Tibial nerve (tissue), 4 donors: ENCODE measurements at regions not wholly inside any gene's neighbourhood (a gene's known extent, or its start where the extent isn't known, plus 50 kb on each side); places are given as distances from the start of the nearest gene placed in this dataset.

ENCODE experiments used
- DNase-seq, 2 donors: peaks; one replicate each; pipeline ENCODE4 v3.0.0-alpha.2; 2019; ENCODE audit warnings: low spot score in 2 of 2
- H3K27ac ChIP-seq, 4 donors: fragments of 200-600 bp; sonication (generic) in 3 of 4; one replicate each; pipeline ENCODE4 v1.5.1; 2017 to 2019; ENCODE audit warnings: mild to moderate bottlenecking in 1 of 4
- H3K27me3 ChIP-seq, 2 donors: fragments of 200-600 bp; sonication (generic) in 1 of 2; one replicate each; pipeline versions ENCODE4 v1.5.1 to v1.6.0; 2017 to 2019
- H3K36me3 ChIP-seq, 3 donors: fragments of 200-600 bp; sonication (generic); one replicate each; pipeline ENCODE4 v1.5.1; 2018 to 2019
- H3K4me1 ChIP-seq, 4 donors: fragments of 200-600 bp; sonication (generic) in 3 of 4; one replicate each; pipeline ENCODE4 v1.5.1; 2017 to 2019
- H3K4me3 ChIP-seq, 4 donors: fragments of 200-600 bp; sonication (generic) in 3 of 4; one replicate each; pipeline ENCODE4 v1.5.1; 2017 to 2019; ENCODE audit warnings: mild to moderate bottlenecking in 1 of 4, moderate library complexity in 1 of 4
- H3K9me3 ChIP-seq, 4 donors: fragments of 200-600 bp; sonication (generic) in 3 of 4; one replicate each; pipeline ENCODE4 v1.5.1; 2017 to 2019
- EP300 ChIP-seq, 2 donors: sonication (generic); formaldehyde crosslinking; IDR thresholded peaks; one replicate each; pipeline ENCODE4 v1.6.1; 2017; ENCODE audit warnings: antibody characterized with exemption in 2 of 2, mild to moderate bottlenecking in 1 of 2
- POLR2A ChIP-seq, 2 donors: fragments of 450-650 bp; IDR thresholded peaks; one replicate each; pipeline ENCODE4 v1.6.1; 2017; ENCODE audit warnings: antibody characterized with exemption in 2 of 2, mild to moderate bottlenecking in 2 of 2, moderate library complexity in 2 of 2
- WGBS, 2 donors: methylation state at CpG; one replicate each; pipeline ENCODE4 v1.1.5; 2018; 5-methylcytosine and 5-hydroxymethylcytosine counted together
- TF ChIP-seq, protein P1 (sequence below), 5 experiments: fragments of 200-600 bp in 3 of 5; fragments of 450-650 bp in 2 of 5; sonication (generic) in 3 of 5; IDR thresholded peaks; one replicate each; pipeline ENCODE4 v1.5.1; 2016 to 2019; ENCODE audit warnings: antibody characterized with exemption in 5 of 5, mild to moderate bottlenecking in 3 of 5, moderate library complexity in 2 of 5

DNA sequence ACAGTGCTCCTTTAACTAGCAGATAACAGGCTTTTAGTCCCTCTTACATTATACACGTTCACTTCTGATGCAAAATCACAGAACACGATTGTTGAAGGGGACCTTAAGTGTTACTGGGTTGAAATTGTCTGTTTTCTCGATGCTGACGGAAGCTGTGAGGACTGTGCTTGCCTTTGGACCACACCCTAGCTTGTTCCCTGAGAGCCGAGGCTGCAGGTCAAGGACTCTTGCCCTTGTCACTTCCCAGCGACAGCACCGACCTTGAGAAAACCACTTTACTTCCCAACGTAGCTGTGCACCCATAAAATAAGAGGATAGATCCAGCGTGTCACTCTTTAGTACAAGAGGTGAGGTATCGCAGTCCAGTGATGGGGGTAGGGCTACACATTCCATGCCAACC lies 701.0 kb downstream of the DCDC2C start:
- Histone ChIP-seq H3K36me3 (no peaks in the 10 kb centered on the region), H3K4me3 (no peak overlapping the region), H3K4me1 (no peaks in the 10 kb centered on the region), H3K27me3 (no peaks in the 10 kb centered on the region), H3K27ac (no peak overlapping the region), H3K9me3 (peaks cover 0 to 2% (median 0%) of the 10 kb centered on the region in 4 donors)
- WGBS, 2 donors: 57 to 61% methylated on average over 10 of the region's 10 CpGs
- TF ChIP-seq, protein P1, sequence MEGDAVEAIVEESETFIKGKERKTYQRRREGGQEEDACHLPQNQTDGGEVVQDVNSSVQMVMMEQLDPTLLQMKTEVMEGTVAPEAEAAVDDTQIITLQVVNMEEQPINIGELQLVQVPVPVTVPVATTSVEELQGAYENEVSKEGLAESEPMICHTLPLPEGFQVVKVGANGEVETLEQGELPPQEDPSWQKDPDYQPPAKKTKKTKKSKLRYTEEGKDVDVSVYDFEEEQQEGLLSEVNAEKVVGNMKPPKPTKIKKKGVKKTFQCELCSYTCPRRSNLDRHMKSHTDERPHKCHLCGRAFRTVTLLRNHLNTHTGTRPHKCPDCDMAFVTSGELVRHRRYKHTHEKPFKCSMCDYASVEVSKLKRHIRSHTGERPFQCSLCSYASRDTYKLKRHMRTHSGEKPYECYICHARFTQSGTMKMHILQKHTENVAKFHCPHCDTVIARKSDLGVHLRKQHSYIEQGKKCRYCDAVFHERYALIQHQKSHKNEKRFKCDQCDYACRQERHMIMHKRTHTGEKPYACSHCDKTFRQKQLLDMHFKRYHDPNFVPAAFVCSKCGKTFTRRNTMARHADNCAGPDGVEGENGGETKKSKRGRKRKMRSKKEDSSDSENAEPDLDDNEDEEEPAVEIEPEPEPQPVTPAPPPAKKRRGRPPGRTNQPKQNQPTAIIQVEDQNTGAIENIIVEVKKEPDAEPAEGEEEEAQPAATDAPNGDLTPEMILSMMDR (IDR thresholded peaks at IDR 0.05): no peak
- TF ChIP-seq EP300 (IDR thresholded peaks at IDR 0.05) (no peak), POLR2A (IDR thresholded peaks at IDR 0.05) (no peak)
- no peak for DNase-seq

DNA sequence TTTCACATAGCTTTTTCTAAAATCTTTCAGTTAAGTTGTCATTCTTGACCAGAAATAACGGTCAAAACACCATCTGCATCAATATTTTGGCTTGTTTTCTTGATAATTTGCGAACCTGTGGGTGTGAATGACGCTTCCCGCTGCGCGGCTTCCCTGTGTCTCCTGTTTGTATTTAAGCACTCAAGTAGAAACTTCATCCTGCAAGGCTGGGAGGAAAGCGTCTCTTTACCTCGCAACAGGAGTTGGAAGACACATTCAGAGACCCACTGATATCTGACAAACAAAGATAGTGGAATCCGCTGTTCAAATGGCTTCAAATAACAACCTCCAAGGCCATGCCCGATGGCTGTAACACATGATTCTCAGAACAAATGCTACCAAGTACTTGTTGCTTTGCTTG lies 704.9 kb downstream of the DCDC2C start:
- H3K4me3 ChIP-seq: no peak overlapping the region
- 80 to 88% methylated on average over 10 of the region's 10 CpGs for WGBS, 2 donors
- DNase-seq: no peak
- TF ChIP-seq, protein P1 (IDR thresholded peaks at IDR 0.05): no peak
- TF ChIP-seq POLR2A (IDR thresholded peaks at IDR 0.05): no peak
- no peak for TF ChIP-seq EP300 (IDR thresholded peaks at IDR 0.05)
- no peak overlapping the region for H3K27ac ChIP-seq
- no peaks in the 10 kb centered on the region for H3K27me3 ChIP-seq
- H3K9me3 ChIP-seq: no peaks in the 10 kb centered on the region
- no peaks in the 10 kb centered on the region for H3K4me1 ChIP-seq
- H3K36me3 ChIP-seq: no peaks in the 10 kb centered on the region

DNA sequence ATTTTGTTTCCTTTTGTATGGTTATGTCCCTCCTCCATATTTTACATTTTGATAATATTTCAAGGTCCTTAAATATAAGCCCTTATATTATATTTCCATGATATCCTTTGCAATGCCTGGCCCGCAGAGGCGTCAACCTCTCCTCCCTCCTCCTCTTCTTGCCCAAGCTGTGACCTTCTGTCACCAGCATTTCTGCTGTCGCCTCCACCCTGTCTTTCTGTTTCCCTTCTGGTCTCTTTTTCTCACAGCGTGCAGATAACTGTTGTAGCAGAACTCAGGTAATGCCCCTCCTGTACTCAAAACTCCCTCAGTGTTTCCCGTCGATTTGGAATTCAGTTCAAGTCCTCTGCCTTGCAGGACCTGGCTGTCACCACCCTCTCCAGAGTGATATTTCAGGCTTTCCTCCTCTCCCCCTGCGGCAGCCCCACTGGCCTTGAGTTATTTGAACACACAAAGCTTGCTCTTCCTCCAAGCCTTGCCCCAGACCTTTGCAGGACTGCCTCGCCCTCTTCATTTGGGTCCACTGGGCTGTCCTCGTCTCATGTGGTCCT lies 709.3 kb downstream of the DCDC2C start:
- DNase-seq: no peak

DNA sequence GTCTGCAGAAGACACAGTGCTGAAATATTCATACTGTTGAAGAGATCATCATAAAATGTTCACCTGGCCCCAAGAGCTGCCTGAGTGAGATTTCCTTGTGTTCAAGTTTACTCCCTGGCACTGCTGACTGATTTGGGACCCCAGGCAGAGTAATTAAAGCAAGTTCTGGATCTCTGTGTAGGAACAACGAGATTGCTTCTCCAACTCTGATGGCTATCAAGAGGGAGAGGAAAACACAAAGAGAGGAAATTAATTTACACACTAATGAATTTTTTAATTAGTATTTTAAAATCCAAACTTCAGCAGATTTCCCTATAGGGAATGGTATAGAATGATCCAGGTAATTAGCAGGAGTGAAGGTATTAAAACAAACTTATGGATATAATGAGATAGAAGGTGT lies 711.8 kb downstream of the DCDC2C start:
- no peak overlapping the region for H3K4me3 ChIP-seq
- DNase-seq: no peak
- WGBS, 2 donors: 57 to 77% methylated on average over 1 of the region's 1 CpG
- TF ChIP-seq POLR2A (IDR thresholded peaks at IDR 0.05) (no peak), EP300 (IDR thresholded peaks at IDR 0.05) (no peak)
- TF ChIP-seq, protein P1 (IDR thresholded peaks at IDR 0.05): no peak
- H3K27me3 ChIP-seq: no peaks in the 10 kb centered on the region
- no peaks in the 10 kb centered on the region for H3K36me3 ChIP-seq
- no peaks in the 10 kb centered on the region for H3K4me1 ChIP-seq
- H3K9me3 ChIP-seq: no peaks in the 10 kb centered on the region
- H3K27ac ChIP-seq: no peak overlapping the region

More for the DNA sequence above, 709.3 kb downstream of the DCDC2C start:
- H3K36me3 ChIP-seq: no peaks in the 10 kb centered on the region
- H3K27ac ChIP-seq: no peak overlapping the region
- TF ChIP-seq, protein P1 (IDR thresholded peaks at IDR 0.05): no peak
- TF ChIP-seq EP300 (IDR thresholded peaks at IDR 0.05) (no peak), POLR2A (IDR thresholded peaks at IDR 0.05) (no peak)
- H3K4me3 ChIP-seq: no peak overlapping the region
- H3K27me3 ChIP-seq: no peaks in the 10 kb centered on the region
- 76 to 78% methylated on average over 9 of the region's 9 CpGs for WGBS, 2 donors
- no peaks in the 10 kb centered on the region for H3K4me1 ChIP-seq
- H3K9me3 ChIP-seq: no peaks in the 10 kb centered on the region

DNA sequence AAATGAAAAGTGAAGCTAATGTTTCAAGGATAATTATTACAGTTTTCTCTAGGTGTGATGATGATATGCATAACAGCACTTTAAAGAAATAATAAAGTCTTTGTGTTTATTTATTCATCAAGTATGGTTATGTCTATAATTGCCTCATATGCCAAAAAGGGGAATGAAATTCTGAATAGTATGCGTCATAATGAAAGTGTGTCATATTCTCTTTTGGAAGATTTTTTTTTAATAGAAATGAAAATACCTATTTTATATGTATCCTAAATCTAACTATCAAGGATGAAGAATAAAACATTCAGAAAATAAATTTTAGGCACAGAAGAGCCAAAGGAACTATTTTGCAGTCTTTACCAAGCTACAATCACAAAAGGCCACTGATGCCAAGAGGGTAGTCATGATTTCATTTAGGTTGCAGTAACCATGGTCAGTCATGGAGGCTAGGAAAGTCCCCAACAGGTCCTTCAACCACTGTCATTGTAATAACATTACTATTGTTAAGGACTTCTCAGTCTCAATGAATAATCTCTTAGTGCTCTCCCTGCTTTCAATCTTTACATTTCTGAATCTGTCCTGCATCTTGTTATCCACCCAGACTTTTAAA lies 712.5 kb downstream of the DCDC2C start:
- no peaks in the 10 kb centered on the region for H3K4me1 ChIP-seq
- TF ChIP-seq, protein P1 (IDR thresholded peaks at IDR 0.05): no peak
- no peak for TF ChIP-seq EP300 (IDR thresholded peaks at IDR 0.05)
- no peaks in the 10 kb centered on the region for H3K36me3 ChIP-seq
- no peak overlapping the region for H3K4me3 ChIP-seq
- DNase-seq: no peak
- H3K27me3 ChIP-seq: no peaks in the 10 kb centered on the region
- no peaks in the 10 kb centered on the region for H3K9me3 ChIP-seq
- no peak overlapping the region for H3K27ac ChIP-seq
- WGBS, 2 donors: 97 to 100% methylated on average over 1 of the region's 1 CpG
